Naive B cell (primary cell): ENCODE measurements at regions not wholly inside any gene's neighbourhood (a gene's known extent, or its start where the extent isn't known, plus 50 kb on each side); places are given as distances from the start of the nearest gene placed in this dataset.
A peak's percentile ranks its signal among the peaks of the same experiment; 100 is the strongest.
"Not testable (repeated sequence)": the region's sequence is repeated elsewhere in the genome, so short reads cannot be mapped to it uniquely, and the experiment has no call there.

Experiments
- ATAC-seq, 2 donors: fragments of 150-1000 bp; cut with Tn5 transposase; 2 replicates each; pipeline ENCODE4 v1.10.0; 2021; ENCODE audit warnings: low read depth in 2 of 2, mild to moderate bottlenecking in 2 of 2, moderate library complexity in 2 of 2
- DNase-seq: peaks from one replicate; pipeline ENCODE4 v3.0.0; 2022
- H3K27ac Mint-ChIP-seq, 6 donors: one replicate each; pipeline ENCODE4 v1.8.0; 2020 to 2022; ENCODE audit warnings: mild to moderate bottlenecking in 6 of 6, mixed read lengths in 6 of 6, moderate library complexity in 5 of 6, inconsistent platforms in 2 of 6
- H3K27me3 Mint-ChIP-seq, 3 donors: one replicate each; pipeline ENCODE4 v1.8.0; 2021 to 2022; ENCODE audit warnings: mixed read lengths in 3 of 3, mild to moderate bottlenecking in 1 of 3
- H3K36me3 Mint-ChIP-seq, 2 donors: one replicate each; pipeline ENCODE4 v1.8.0; 2020 to 2022; ENCODE audit warnings: mixed read lengths in 2 of 2, inconsistent platforms in 1 of 2, mild to moderate bottlenecking in 1 of 2
- H3K4me1 Mint-ChIP-seq, 3 donors: one replicate each; pipeline ENCODE4 v1.8.0; 2020 to 2022; ENCODE audit warnings: mixed read lengths in 3 of 3, inconsistent platforms in 1 of 3, mild to moderate bottlenecking in 1 of 3, moderate library complexity in 1 of 3
- H3K4me3 Mint-ChIP-seq, 8 donors: one replicate each; pipeline ENCODE4 v1.8.0; 2020 to 2022; ENCODE audit warnings: mild to moderate bottlenecking in 8 of 8, mixed read lengths in 8 of 8, moderate library complexity in 8 of 8, inconsistent platforms in 2 of 8
- H3K9me3 Mint-ChIP-seq, 7 donors: one replicate each; pipeline ENCODE4 v1.8.0; 2020 to 2022; ENCODE audit warnings: mixed read lengths in 7 of 7, mild to moderate bottlenecking in 5 of 7, inconsistent platforms in 2 of 7, moderate library complexity in 1 of 7

- Mint-ChIP-seq H3K36me3 (no peaks in the 10 kb centered on the region), H3K4me3 (no peak overlapping the region), H3K27ac (no peak overlapping the region), H3K4me1 (no peaks in the 10 kb centered on the region), H3K9me3 (peaks cover 0 to 16% (median 10%) of the 10 kb centered on the region in 7 donors), H3K27me3 (peaks cover 7 to 10% (median 9%) of the 10 kb centered on the region in 3 donors)
- ATAC-seq (no peak), DNase-seq (no peak)
Measured at GRCh38 chr1:165965857-165966256, 138.4 kb downstream of the UCK2 start.

GRCh38 chr1:165969366-165969765 is 142.0 kb downstream of the UCK2 start:
- H3K27me3 Mint-ChIP-seq, result peaks cover 7 to 10% (median 9%) of the 10 kb centered on the region in 3 donors
- not testable (repeated sequence) for H3K36me3 Mint-ChIP-seq, H3K4me1 Mint-ChIP-seq, DNase-seq, ATAC-seq, H3K4me3 Mint-ChIP-seq, H3K27ac Mint-ChIP-seq
- H3K9me3 Mint-ChIP-seq, result peaks cover 0 to 17% (median 10%) of the 10 kb centered on the region in 7 donors

GRCh38 chr1:165974598-165975131 is 147.3 kb downstream of the UCK2 start:
- H3K27me3 Mint-ChIP-seq, result peaks cover 0 to 31% (median 14%) of the 10 kb centered on the region in 3 donors
- no peak overlapping the region for H3K4me3 Mint-ChIP-seq
- peaks cover 8 to 36% (median 15%) of the 10 kb centered on the region in 7 donors for H3K9me3 Mint-ChIP-seq
- no peak for ATAC-seq
- H3K36me3 Mint-ChIP-seq, result peaks cover 0 to 8% of the 10 kb centered on the region in 2 donors
- peak overlapping the region in 1 of 6 donors; percentile 92 for H3K27ac Mint-ChIP-seq
- no peak for DNase-seq
- H3K4me1 Mint-ChIP-seq, result peaks cover 0 to 4% (median 0%) of the 10 kb centered on the region in 3 donors

GRCh38 chr1:165988275-165988674 is 160.9 kb downstream of the UCK2 start:
- DNase-seq (no peak), ATAC-seq (no peak)
- H3K27ac Mint-ChIP-seq, result no peak overlapping the region
- no peaks in the 10 kb centered on the region for H3K4me1 Mint-ChIP-seq
- H3K36me3 Mint-ChIP-seq, result no peaks in the 10 kb centered on the region
- peaks cover 5% of the 10 kb centered on the region in 3 donors for H3K27me3 Mint-ChIP-seq
- no peak overlapping the region for H3K4me3 Mint-ChIP-seq
- peaks cover 3 to 9% (median 5%) of the 10 kb centered on the region in 7 donors for H3K9me3 Mint-ChIP-seq

GRCh38 chr1:165988817-165989216 is 161.4 kb downstream of the UCK2 start:
- H3K4me3 Mint-ChIP-seq, result no peak overlapping the region
- peaks cover 3 to 9% (median 3%) of the 10 kb centered on the region in 7 donors for H3K9me3 Mint-ChIP-seq
- no peak for ATAC-seq
- H3K27ac Mint-ChIP-seq, result no peak overlapping the region
- no peaks in the 10 kb centered on the region for H3K36me3 Mint-ChIP-seq
- no peaks in the 10 kb centered on the region for H3K4me1 Mint-ChIP-seq
- no peak for DNase-seq
- H3K27me3 Mint-ChIP-seq, result peaks cover 0 to 5% (median 0%) of the 10 kb centered on the region in 3 donors

- Mint-ChIP-seq H3K36me3 (no peaks in the 10 kb centered on the region), H3K27ac (no peak overlapping the region)
Measured at GRCh38 chr1:165992533-165992932, 165.1 kb downstream of the UCK2 start.

GRCh38 chr1:165994107-165994506 is 166.7 kb downstream of the UCK2 start:
- ATAC-seq (no peak), DNase-seq (no peak)
- Mint-ChIP-seq H3K36me3 (no peaks in the 10 kb centered on the region), H3K4me3 (no peak overlapping the region), H3K9me3 (peaks cover 0 to 6% (median 3%) of the 10 kb centered on the region in 7 donors), H3K27me3 (peaks cover 11 to 14% (median 13%) of the 10 kb centered on the region in 3 donors), H3K4me1 (no peaks in the 10 kb centered on the region), H3K27ac (peak overlapping the region in 1 of 6 donors; percentile 38)

More at GRCh38 chr1:165992533-165992932, 165.1 kb downstream of the UCK2 start:
- no peak for ATAC-seq
- Mint-ChIP-seq H3K9me3 (peaks cover 0 to 6% (median 3%) of the 10 kb centered on the region in 7 donors), H3K4me1 (no peaks in the 10 kb centered on the region), H3K4me3 (no peak overlapping the region), H3K27me3 (peaks cover 11 to 14% (median 13%) of the 10 kb centered on the region in 3 donors)
- no peak for DNase-seq

- Mint-ChIP-seq H3K4me3 (no peak overlapping the region), H3K9me3 (peaks cover 1 to 13% (median 4%) of the 10 kb centered on the region in 7 donors), H3K27me3 (peaks cover 6 to 11% (median 7%) of the 10 kb centered on the region in 3 donors)
Measured at GRCh38 chr1:165999826-166000225, 167.0 kb downstream of the FAM78B start.

GRCh38 chr1:166007176-166007575 is 159.6 kb downstream of the FAM78B start:
- no peaks in the 10 kb centered on the region for H3K4me1 Mint-ChIP-seq
- peaks cover 12 to 29% (median 20%) of the 10 kb centered on the region in 3 donors for H3K27me3 Mint-ChIP-seq
- no peak overlapping the region for H3K4me3 Mint-ChIP-seq
- H3K27ac Mint-ChIP-seq, result no peak overlapping the region
- H3K36me3 Mint-ChIP-seq, result peaks cover 0 to 15% of the 10 kb centered on the region in 2 donors
- H3K9me3 Mint-ChIP-seq, result peaks cover 11 to 42% (median 26%) of the 10 kb centered on the region in 7 donors
- ATAC-seq (no peak), DNase-seq (no peak)

More at GRCh38 chr1:165999826-166000225, 167.0 kb downstream of the FAM78B start:
- no peak for ATAC-seq
- Mint-ChIP-seq H3K36me3 (no peaks in the 10 kb centered on the region), H3K27ac (no peak overlapping the region), H3K4me1 (no peaks in the 10 kb centered on the region)
- no peak for DNase-seq

GRCh38 chr1:166013232-166013631 is 153.6 kb downstream of the FAM78B start:
- ATAC-seq (no peak), DNase-seq (no peak)
- Mint-ChIP-seq H3K4me3 (no peak overlapping the region), H3K9me3 (peaks cover 0 to 5% (median under 1%) of the 10 kb centered on the region in 7 donors), H3K36me3 (peaks cover 0 to 7% of the 10 kb centered on the region in 2 donors), H3K27ac (no peak overlapping the region), H3K27me3 (peaks cover 22 to 37% (median 35%) of the 10 kb centered on the region in 3 donors), H3K4me1 (no peaks in the 10 kb centered on the region)

GRCh38 chr1:166017395-166017794 is 149.4 kb downstream of the FAM78B start:
- peaks cover 0 to 2% (median 0%) of the 10 kb centered on the region in 7 donors for H3K9me3 Mint-ChIP-seq
- peaks cover 0 to 7% of the 10 kb centered on the region in 2 donors for H3K36me3 Mint-ChIP-seq
- no peak for DNase-seq
- ATAC-seq, result no peak
- peaks cover 16 to 40% (median 33%) of the 10 kb centered on the region in 3 donors for H3K27me3 Mint-ChIP-seq
- H3K4me1 Mint-ChIP-seq, result no peaks in the 10 kb centered on the region
- H3K27ac Mint-ChIP-seq, result no peak overlapping the region
- no peak overlapping the region for H3K4me3 Mint-ChIP-seq
